GM21447 (cell line): ENCODE measurements at regions not wholly inside any gene's neighbourhood (a gene's known extent, or its start where the extent isn't known, plus 50 kb on each side); places are given as distances from the start of the nearest gene placed in this dataset.

Experiments used
- ATAC-seq: cut with Tn5 transposase; IDR thresholded peaks from one replicate; pipeline ENCODE4 v1.9.1; 2021; ENCODE audit not compliant: unreplicated experiment

GRCh38 chr11:130817330-130817944 lies 98.8 kb downstream of the SNX19 start:
- ATAC-seq = no peak

- no peak for ATAC-seq
Measured at GRCh38 chr11:130819625-130820024, 96.7 kb downstream of the SNX19 start.
